HCT116 (cell line): ENCODE measurements at regions not wholly inside any gene's neighbourhood (a gene's known extent, or its start where the extent isn't known, plus 50 kb on each side); places are given as distances from the start of the nearest gene placed in this dataset.

Experiments used
- ATAC-seq: fragments of 200-7000 bp; cut with Tn5 transposase; 2 replicates; pipeline ENCODE4 v1.9.1; 2020; ENCODE audit warnings: mild to moderate bottlenecking, moderate library complexity
- BruUV-seq: library from RNA; stranded (reverse); fragments of 400-500 nt; replicated peaks from 2 replicates; lab custom pipeline; 2021; lab: Mats Ljungman, UMichigan
- CTCF ChIA-PET: fragments of 300-600 bp; sonication (Branson Sonifier 250); formaldehyde crosslinking; loops from one replicate; lab custom pipeline; 2021; ENCODE audit warnings: antibody characterized with exemption; lab: Charles Lee
- POLR2A ChIA-PET: fragments of 300-600, 350-600 bp; sonication (Branson Sonifier 250); formaldehyde crosslinking; loops from one replicate; lab custom pipeline; 2021; ENCODE audit warnings: antibody characterized with exemption; lab: Charles Lee
- RAD21 ChIA-PET, 2 experiments: fragments of 300-600 bp; sonication (Branson Sonifier 250); formaldehyde crosslinking; loops; one replicate each; lab custom pipeline; 2023; ENCODE audit warnings: low total read pairs in 2 of 2; ENCODE audit not compliant: uncharacterized antibody in 2 of 2, unreplicated experiment in 2 of 2, low non-redundant PET in 1 of 2; lab: Charles Lee
- DNase-seq: peaks from one replicate; pipeline ENCODE4 v3.0.0-alpha.2; 2010; ENCODE audit warnings: low read depth, low spot score
- H2AFZ ChIP-seq: fragments of 200-600 bp; shearing (Covaris generic), sonication (generic); 2 replicates; pipeline ENCODE4 v1.6.1; 2017; ENCODE audit warnings: low read depth, mixed run types, mixed read lengths, antibody characterized with exemption, low read length; ENCODE audit not compliant: poor library complexity, severe bottlenecking
- H3K27ac ChIP-seq: 2 replicates; pipeline ENCODE4 v1.5.1; 2012; ENCODE audit warnings: low read depth, low read length
- H3K27me3 ChIP-seq: fragments of 200-600 bp; sonication (generic); 2 replicates; pipeline ENCODE4 v1.6.1; 2016; ENCODE audit warnings: mixed run types, low read length, mixed read lengths; ENCODE audit not compliant: insufficient read depth
- H3K36me3 ChIP-seq, 2 experiments: fragments of 200-500 bp in 1 of 2; fragments of 200-600 bp in 1 of 2; sonication (Bioruptor generic) in 1 of 2; sonication (generic) in 1 of 2; 2 replicates each; pipeline versions ENCODE4 v1.5.1 to v1.6.1; 2014 to 2016; ENCODE audit warnings: low read length in 2 of 2, inconsistent platforms in 1 of 2, mixed read lengths in 1 of 2, mixed run types in 1 of 2; ENCODE audit not compliant: insufficient read depth in 2 of 2, control insufficient read depth in 1 of 2
- H3K4me1 ChIP-seq, 2 experiments: fragments of 200-600 bp in 1 of 2; sonication (generic) in 1 of 2; 2 replicates each; pipeline versions ENCODE4 v1.5.1 to v1.6.1; 2012 to 2017; ENCODE audit warnings: low read length in 2 of 2, inconsistent platforms in 1 of 2, mild to moderate bottlenecking in 1 of 2, mixed read lengths in 1 of 2, mixed run types in 1 of 2, moderate library complexity in 1 of 2; ENCODE audit not compliant: insufficient read depth in 2 of 2, control insufficient read depth in 1 of 2
- H3K4me2 ChIP-seq: fragments of 200-600 bp; sonication (generic); 2 replicates; pipeline ENCODE4 v1.6.1; 2017; ENCODE audit warnings: mixed run types, low read length, mixed read lengths
- H3K4me3 ChIP-seq, 2 experiments: fragments of 200-600 bp in 1 of 2; sonication (generic) in 1 of 2; replicated peaks in 1 of 2; 2 replicates each; pipeline ENCODE4 v1.5.1; 2011 to 2016; ENCODE audit warnings: low read length in 2 of 2, control low read depth in 1 of 2, low read depth in 1 of 2, mild to moderate bottlenecking in 1 of 2, mixed read lengths in 1 of 2, mixed run types in 1 of 2
- H3K79me2 ChIP-seq: fragments of 200-600 bp; sonication (generic); 2 replicates; pipeline ENCODE4 v1.6.1; 2017; ENCODE audit warnings: mild to moderate bottlenecking, mixed run types, low read length, moderate library complexity, mixed read lengths; ENCODE audit not compliant: insufficient read depth
- H3K9ac ChIP-seq: fragments of 200-600 bp; sonication (generic); 2 replicates; pipeline ENCODE4 v1.6.1; 2016; ENCODE audit warnings: low read length, mixed read lengths
- H3K9me2 ChIP-seq: fragments of 200-600 bp; sonication (generic), shearing (Covaris generic); 2 replicates; pipeline ENCODE4 v1.6.1; 2017; ENCODE audit warnings: mixed run types, mild to moderate bottlenecking, moderate library complexity; ENCODE audit not compliant: insufficient read depth
- H3K9me3 ChIP-seq, 2 experiments: fragments of 200-500 bp in 1 of 2; fragments of 200-600 bp in 1 of 2; sonication (Bioruptor generic) in 1 of 2; sonication (generic) in 1 of 2; 2 replicates each; pipeline ENCODE4 v1.6.1; 2014 to 2017; ENCODE audit warnings: low read length in 2 of 2, mixed read lengths in 2 of 2, inconsistent platforms in 1 of 2, low read depth in 1 of 2, mild to moderate bottlenecking in 1 of 2, mixed run types in 1 of 2, moderate library complexity in 1 of 2; ENCODE audit not compliant: control insufficient read depth in 1 of 2, insufficient read depth in 1 of 2
- H4K20me1 ChIP-seq: fragments of 200-600 bp; sonication (generic), shearing (Covaris generic); 2 replicates; pipeline ENCODE4 v1.6.1; 2017; ENCODE audit warnings: mixed run types, mild to moderate bottlenecking, moderate library complexity; ENCODE audit not compliant: insufficient read depth
- CBX3 ChIP-seq: IDR thresholded peaks from 2 replicates; pipeline ENCODE4 v1.6.1; 2012; ENCODE audit warnings: low read depth
- EGR1 ChIP-seq: IDR thresholded peaks from 2 replicates; pipeline ENCODE4 v1.6.1; 2012; ENCODE audit warnings: low read depth
- FOSL1 ChIP-seq: IDR thresholded peaks from 2 replicates; pipeline ENCODE4 v1.6.1; 2012; ENCODE audit warnings: low read depth
- JUND ChIP-seq: IDR thresholded peaks from 2 replicates; pipeline ENCODE4 v1.6.1; 2012
- POLR2AphosphoS5 ChIP-seq: IDR thresholded peaks from 2 replicates; pipeline ENCODE4 v1.6.1; 2011; ENCODE audit warnings: mild to moderate bottlenecking, low read depth, low read length, moderate library complexity
- SIN3A ChIP-seq: IDR thresholded peaks from 2 replicates; pipeline ENCODE4 v1.6.1; 2012; ENCODE audit warnings: low read depth
- SP1 ChIP-seq: IDR thresholded peaks from 2 replicates; pipeline ENCODE4 v1.6.1; 2012; ENCODE audit warnings: low read depth
- TCF7L2 ChIP-seq: IDR thresholded peaks from 2 replicates; pipeline ENCODE4 v1.7.0; 2011; ENCODE audit warnings: borderline replicate concordance, inconsistent platforms; ENCODE audit not compliant: insufficient read depth, insufficient read length; ENCODE audit errors: extremely low read depth
- YY1 ChIP-seq: IDR thresholded peaks from 2 replicates; pipeline ENCODE4 v1.6.1; 2011; ENCODE audit warnings: low read length, low read depth, moderate library complexity, mild to moderate bottlenecking; ENCODE audit not compliant: insufficient replicate concordance; ENCODE audit errors: extremely low read depth
- ZFX ChIP-seq: fragments of 450-650 bp; IDR thresholded peaks from 2 replicates; pipeline ENCODE4 v1.6.1; 2017
- ZNF274 ChIP-seq: fragments of 200-500 bp; sonication (Bioruptor generic); IDR thresholded peaks from 2 replicates; pipeline ENCODE4 v1.6.1; 2014; ENCODE audit warnings: mild to moderate bottlenecking, low read depth, low read length, inconsistent platforms
- intact Hi-C: fragments of 100-400 bp; cut with micrococcal nuclease; formaldehyde crosslinking; loops from 2 replicates; pipeline ENCODE4 v1.10.0; 2022
- TF ChIP-seq, protein P1 (sequence below), 3 experiments: fragments of 200-600 bp in 1 of 3; sonication (generic) in 1 of 3; IDR thresholded peaks in 2 of 3; conservative IDR thresholded peaks in 1 of 3; 2 replicates each; pipeline ENCODE4 v1.5.1; 2012 to 2017; ENCODE audit warnings: low read depth in 2 of 3, low read length in 2 of 3, antibody characterized with exemption in 1 of 3, borderline replicate concordance in 1 of 3, control low read depth in 1 of 3, mild to moderate bottlenecking in 1 of 3, mixed read lengths in 1 of 3, mixed run types in 1 of 3, moderate library complexity in 1 of 3; ENCODE audit not compliant: insufficient read depth in 1 of 3
- TF ChIP-seq, protein P2 (sequence below): IDR thresholded peaks from 2 replicates; pipeline ENCODE4 v1.6.1; 2012

DNA sequence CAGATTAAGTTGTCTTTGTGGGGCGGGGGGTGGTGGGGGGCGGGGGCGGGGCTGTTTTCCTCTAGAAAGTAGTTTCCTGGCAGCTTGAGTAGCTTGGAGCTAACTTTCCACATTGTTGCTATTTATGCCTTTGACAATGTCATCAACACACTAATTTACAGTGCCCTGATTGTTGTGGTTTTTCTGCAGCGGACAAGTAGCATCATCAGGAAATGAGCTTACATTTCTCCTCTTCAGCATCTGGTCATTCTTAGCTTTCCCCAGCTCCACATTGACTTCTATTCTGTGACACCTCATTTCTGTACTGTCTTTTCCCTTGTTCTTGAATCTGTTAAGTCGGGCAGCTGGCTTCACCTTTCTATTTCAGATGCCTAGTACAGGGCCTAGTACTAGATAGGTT lies 112.3 kb upstream of the RAD23B start:
- Histone ChIP-seq H3K4me1 (peaks cover 0 to 39% of the 10 kb centered on the region in 2 experiments; a peak in 3 of 4 replicates), H4K20me1 (no peaks in the 10 kb centered on the region), H3K4me2 (no peak overlapping the region), H3K9ac (no peak overlapping the region), H3K9me2 (no peaks in the 10 kb centered on the region), H3K36me3 (no peaks in the 10 kb centered on the region), H3K27ac (no peak overlapping the region), H2AFZ (no peak overlapping the region), H3K4me3 (no peak overlapping the region), H3K9me3 (no peaks in the 10 kb centered on the region), H3K79me2 (no peaks in the 10 kb centered on the region), H3K27me3 (no peaks in the 10 kb centered on the region)
- RAD21 ChIA-PET = no interaction called here
- CTCF ChIA-PET = no interaction called here
- BruUV-seq = no TSS peak
- ATAC-seq (no peak), DNase-seq (no peak)
- TF ChIP-seq FOSL1 (no peak), TCF7L2 (no peak), CBX3 (no peak), SP1 (no peak), POLR2AphosphoS5 (no peak), EGR1 (no peak), ZFX (no peak), YY1 (no peak), SIN3A (no peak), JUND (no peak), ZNF274 (no peak)
- TF ChIP-seq, protein P1, sequence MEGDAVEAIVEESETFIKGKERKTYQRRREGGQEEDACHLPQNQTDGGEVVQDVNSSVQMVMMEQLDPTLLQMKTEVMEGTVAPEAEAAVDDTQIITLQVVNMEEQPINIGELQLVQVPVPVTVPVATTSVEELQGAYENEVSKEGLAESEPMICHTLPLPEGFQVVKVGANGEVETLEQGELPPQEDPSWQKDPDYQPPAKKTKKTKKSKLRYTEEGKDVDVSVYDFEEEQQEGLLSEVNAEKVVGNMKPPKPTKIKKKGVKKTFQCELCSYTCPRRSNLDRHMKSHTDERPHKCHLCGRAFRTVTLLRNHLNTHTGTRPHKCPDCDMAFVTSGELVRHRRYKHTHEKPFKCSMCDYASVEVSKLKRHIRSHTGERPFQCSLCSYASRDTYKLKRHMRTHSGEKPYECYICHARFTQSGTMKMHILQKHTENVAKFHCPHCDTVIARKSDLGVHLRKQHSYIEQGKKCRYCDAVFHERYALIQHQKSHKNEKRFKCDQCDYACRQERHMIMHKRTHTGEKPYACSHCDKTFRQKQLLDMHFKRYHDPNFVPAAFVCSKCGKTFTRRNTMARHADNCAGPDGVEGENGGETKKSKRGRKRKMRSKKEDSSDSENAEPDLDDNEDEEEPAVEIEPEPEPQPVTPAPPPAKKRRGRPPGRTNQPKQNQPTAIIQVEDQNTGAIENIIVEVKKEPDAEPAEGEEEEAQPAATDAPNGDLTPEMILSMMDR (IDR thresholded peaks at IDR 0.05 in 2 of 3, conservative IDR thresholded peaks at IDR 0.05 in 1 of 3; ENCODE audit: borderline replicate concordance in 1 of 3, insufficient read depth in 1 of 3, low read depth in 2 of 3, low read length in 2 of 3) = no peak
- TF ChIP-seq, protein P2, sequence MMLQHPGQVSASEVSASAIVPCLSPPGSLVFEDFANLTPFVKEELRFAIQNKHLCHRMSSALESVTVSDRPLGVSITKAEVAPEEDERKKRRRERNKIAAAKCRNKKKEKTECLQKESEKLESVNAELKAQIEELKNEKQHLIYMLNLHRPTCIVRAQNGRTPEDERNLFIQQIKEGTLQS = no peak
- intact Hi-C loops = no loop called here
- POLR2A ChIA-PET = no interaction called here
